Tibial artery (tissue), 4 donors: ENCODE measurements at regions not wholly inside any gene's neighbourhood (a gene's known extent, or its start where the extent isn't known, plus 50 kb on each side); places are given as distances from the start of the nearest gene placed in this dataset.

Experiments used
- DNase-seq, 2 donors: peaks; one replicate each; pipeline ENCODE4 v3.0.0-alpha.2; 2019
- H3K27ac ChIP-seq, 2 donors: fragments of 200-600 bp; sonication (generic) in 1 of 2; 1 replicate in 1 of 2; 2 replicates in 1 of 2; pipeline ENCODE4 v1.5.1; 2018 to 2019; ENCODE audit warnings: mild to moderate bottlenecking in 1 of 2
- H3K27me3 ChIP-seq, 2 donors: fragments of 200-600 bp; sonication (generic) in 1 of 2; one replicate each; pipeline versions ENCODE4 v1.5.1 to v1.6.0; 2016 to 2019
- H3K36me3 ChIP-seq, 3 donors: fragments of 200-600 bp; sonication (generic) in 2 of 3; one replicate each; pipeline ENCODE4 v1.5.1; 2016 to 2019; ENCODE audit warnings: mild to moderate bottlenecking in 2 of 3
- H3K4me1 ChIP-seq, 4 donors: fragments of 200-600 bp; sonication (generic) in 2 of 4; 1 replicate in 3 of 4; 2 replicates in 1 of 4; pipeline ENCODE4 v1.5.1; 2016 to 2019
- H3K4me3 ChIP-seq, 2 donors: fragments of 200-600 bp; sonication (generic) in 1 of 2; 1 replicate in 1 of 2; 2 replicates in 1 of 2; pipeline ENCODE4 v1.5.1; 2018 to 2019; ENCODE audit warnings: mild to moderate bottlenecking in 2 of 2
- H3K9me3 ChIP-seq, 3 donors: fragments of 200-600 bp; sonication (generic) in 1 of 3; one replicate each; pipeline ENCODE4 v1.5.1; 2016 to 2019
- intact Hi-C: fragments of 100-400 bp; cut with DNase I; formaldehyde crosslinking; loops from one replicate; pipeline ENCODE4 v1.15.0; 2023; ENCODE audit warnings: low total_unique reads
- TF ChIP-seq, protein P1 (sequence below), 2 experiments: fragments of 200-600 bp in 1 of 2; fragments of 450-650 bp in 1 of 2; IDR thresholded peaks; one replicate each; pipeline ENCODE4 v1.5.1; 2017 to 2019; ENCODE audit warnings: antibody characterized with exemption in 2 of 2, mild to moderate bottlenecking in 1 of 2, moderate library complexity in 1 of 2

DNA sequence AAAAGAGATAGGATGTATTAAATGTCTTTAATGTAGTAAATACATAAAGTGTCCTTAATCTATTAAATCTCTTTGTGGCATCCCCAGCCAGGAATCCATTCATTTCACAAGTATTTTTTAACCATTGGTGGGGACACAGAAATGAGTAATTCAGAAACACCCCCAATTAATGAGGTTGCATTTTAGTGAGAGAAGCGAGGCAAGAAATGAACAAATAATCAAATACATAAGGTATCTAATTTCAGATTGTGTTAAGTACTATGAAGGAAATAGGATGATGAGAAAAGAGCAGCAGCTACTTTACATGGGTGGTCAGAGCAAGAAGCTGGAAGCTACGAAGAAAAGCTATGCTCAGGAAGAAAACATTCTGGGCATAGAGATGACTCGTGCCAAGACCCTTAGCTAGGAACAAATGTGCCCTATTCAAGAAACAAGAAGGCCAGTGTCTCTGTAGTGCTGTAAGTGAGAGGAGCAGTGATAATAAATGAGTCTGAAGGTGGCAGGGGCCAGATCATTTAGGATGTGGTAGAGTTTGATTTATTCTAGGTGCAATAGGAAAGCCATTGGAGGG is 60.5 kb upstream of the IGF1 start:
- no peak overlapping the region for H3K4me3 ChIP-seq
- H3K36me3 ChIP-seq = no peaks in the 10 kb centered on the region
- no peaks in the 10 kb centered on the region for H3K9me3 ChIP-seq
- TF ChIP-seq, protein P1, sequence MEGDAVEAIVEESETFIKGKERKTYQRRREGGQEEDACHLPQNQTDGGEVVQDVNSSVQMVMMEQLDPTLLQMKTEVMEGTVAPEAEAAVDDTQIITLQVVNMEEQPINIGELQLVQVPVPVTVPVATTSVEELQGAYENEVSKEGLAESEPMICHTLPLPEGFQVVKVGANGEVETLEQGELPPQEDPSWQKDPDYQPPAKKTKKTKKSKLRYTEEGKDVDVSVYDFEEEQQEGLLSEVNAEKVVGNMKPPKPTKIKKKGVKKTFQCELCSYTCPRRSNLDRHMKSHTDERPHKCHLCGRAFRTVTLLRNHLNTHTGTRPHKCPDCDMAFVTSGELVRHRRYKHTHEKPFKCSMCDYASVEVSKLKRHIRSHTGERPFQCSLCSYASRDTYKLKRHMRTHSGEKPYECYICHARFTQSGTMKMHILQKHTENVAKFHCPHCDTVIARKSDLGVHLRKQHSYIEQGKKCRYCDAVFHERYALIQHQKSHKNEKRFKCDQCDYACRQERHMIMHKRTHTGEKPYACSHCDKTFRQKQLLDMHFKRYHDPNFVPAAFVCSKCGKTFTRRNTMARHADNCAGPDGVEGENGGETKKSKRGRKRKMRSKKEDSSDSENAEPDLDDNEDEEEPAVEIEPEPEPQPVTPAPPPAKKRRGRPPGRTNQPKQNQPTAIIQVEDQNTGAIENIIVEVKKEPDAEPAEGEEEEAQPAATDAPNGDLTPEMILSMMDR (IDR thresholded peaks at IDR 0.05) = no peak
- intact Hi-C loops = no loop called here
- H3K27ac ChIP-seq = no peak overlapping the region
- H3K4me1 ChIP-seq = no peaks in the 10 kb centered on the region
- no peaks in the 10 kb centered on the region for H3K27me3 ChIP-seq
- no peak for DNase-seq

DNA sequence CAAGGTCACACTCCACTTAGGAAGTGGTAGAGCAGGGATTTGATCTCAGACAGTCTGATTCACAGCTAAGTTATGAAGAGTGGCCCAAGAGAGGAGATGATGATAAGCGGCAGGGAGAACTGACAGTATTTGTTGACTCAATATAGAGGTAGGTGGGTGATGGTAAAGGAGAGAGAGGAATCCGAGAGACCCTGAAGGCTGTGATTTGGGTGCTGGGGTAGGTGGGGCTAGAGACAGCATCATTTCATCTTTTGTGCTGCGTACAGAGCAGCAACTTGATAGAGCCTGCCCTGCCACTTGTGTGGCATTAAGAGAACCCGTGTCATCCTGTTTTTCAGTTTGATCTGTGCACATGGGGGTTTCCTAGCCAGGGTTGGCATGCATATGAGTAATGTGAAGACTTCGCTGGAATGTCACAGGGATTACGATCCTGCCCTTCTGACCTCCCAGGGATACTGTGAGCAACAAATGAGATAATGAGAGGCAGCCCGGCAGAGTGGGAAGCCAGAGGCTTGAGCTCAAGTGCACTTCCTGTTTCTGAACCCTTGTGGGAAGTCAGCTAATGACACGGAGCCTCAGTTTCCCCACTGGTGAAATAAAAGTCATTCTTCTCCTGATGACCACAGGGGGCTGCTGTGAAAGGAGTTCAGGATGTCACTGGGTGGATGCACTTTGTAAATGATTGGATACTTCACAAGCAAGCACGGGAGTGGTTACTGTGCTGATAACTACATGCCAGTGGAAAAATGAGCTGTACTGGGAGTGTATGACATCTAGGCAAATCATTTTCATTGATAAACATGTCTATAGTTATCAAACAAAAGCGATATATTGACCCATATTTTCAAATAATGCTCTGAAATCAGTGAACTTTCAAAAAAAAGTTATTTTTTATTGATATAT is 59.5 kb upstream of the IGF1 start:
- TF ChIP-seq, protein P1 (IDR thresholded peaks at IDR 0.05) = no peak
- DNase-seq = no peak
- H3K27me3 ChIP-seq = no peaks in the 10 kb centered on the region
- H3K9me3 ChIP-seq = no peaks in the 10 kb centered on the region
- no peak overlapping the region for H3K4me3 ChIP-seq
- intact Hi-C loops = no loop called here
- H3K27ac ChIP-seq = no peak overlapping the region
- H3K4me1 ChIP-seq = no peaks in the 10 kb centered on the region
- H3K36me3 ChIP-seq = no peaks in the 10 kb centered on the region

DNA sequence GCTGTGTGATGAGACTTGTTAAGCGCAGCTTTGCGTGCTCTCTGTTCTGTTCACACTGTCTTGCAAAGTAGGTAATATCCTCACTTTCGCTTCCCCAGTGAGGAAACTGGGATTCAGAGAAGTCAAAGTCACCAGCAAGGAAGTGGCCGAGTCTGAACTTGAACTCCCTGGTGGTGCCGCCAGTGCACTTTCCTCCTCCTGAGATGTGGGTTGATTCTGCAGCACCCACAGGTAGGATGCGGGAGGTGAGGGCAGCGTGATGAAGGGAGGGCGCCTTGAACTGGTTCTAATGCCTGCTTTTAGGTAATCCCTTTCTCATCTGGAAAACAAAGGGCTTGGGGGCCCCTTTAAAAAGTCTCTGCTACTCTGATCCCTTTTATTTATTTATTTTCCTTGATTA is 54.9 kb upstream of the IGF1 start:
- no peak overlapping the region for H3K27ac ChIP-seq
- TF ChIP-seq, protein P1 (IDR thresholded peaks at IDR 0.05) = no peak
- no peaks in the 10 kb centered on the region for H3K4me1 ChIP-seq
- H3K4me3 ChIP-seq = no peak overlapping the region
- intact Hi-C loops = no loop called here
- no peaks in the 10 kb centered on the region for H3K36me3 ChIP-seq
- no peak for DNase-seq
- H3K27me3 ChIP-seq = no peaks in the 10 kb centered on the region
- no peaks in the 10 kb centered on the region for H3K9me3 ChIP-seq

DNA sequence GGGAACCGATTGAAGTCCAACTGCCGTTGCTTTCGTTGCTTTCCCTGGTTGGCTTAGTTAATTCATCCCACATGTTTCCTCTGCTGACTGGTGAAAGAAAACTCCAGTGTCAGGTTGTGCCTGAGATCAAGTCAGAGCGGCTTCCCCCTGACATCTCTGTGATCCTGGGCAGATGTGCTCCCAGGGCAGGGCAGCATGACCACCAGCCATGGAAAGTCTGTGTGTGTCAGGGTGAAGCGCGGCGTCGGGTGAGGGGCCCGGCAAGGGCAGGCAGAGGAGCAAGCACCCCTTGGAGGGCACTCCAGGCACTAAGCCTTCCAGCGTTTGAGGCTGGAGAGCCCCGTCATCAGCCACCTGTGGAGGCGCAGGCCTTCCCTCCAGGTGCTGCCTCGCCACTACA is 54.5 kb upstream of the IGF1 start:
- no peak for DNase-seq
- no peaks in the 10 kb centered on the region for H3K27me3 ChIP-seq
- H3K4me3 ChIP-seq = no peak overlapping the region
- H3K4me1 ChIP-seq = no peaks in the 10 kb centered on the region
- H3K27ac ChIP-seq = no peak overlapping the region
- TF ChIP-seq, protein P1 (IDR thresholded peaks at IDR 0.05) = no peak
- H3K9me3 ChIP-seq = no peaks in the 10 kb centered on the region
- intact Hi-C loops = no loop called here
- no peaks in the 10 kb centered on the region for H3K36me3 ChIP-seq

DNA sequence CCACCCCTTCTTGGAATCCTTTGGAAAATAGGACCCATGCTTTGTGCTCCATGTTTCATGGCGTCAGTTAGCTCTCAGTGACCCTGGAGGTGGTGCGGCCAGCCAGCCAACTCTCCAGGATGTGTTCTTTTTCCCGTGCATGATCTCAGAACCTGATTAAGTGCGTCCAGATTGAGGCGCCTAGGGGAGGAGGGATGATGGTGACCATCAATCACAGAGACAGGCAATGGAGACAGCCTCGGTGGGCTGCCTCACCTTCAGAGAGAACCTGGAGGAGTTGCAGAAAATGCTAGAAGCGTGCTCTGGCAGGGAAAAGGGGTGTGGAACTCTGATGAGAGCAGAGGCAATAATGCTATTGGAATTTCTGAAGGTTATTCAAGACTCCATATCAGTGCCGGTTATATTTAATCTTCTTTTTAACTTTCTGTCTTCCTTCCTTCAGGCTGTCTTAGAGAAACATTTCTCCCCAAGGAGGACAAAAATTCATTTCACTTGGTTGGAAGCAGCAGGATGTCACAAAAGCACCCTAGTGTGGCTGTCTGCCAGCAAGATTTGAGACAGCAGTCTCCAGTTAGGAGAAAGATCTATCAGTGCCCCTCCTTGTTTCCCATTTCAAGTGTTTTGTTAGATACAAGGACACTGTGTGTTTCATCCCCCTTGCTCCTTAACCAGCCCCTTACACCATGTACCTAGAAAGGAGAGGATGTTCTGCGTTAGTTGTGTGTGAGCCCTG is 53.3 kb upstream of the IGF1 start:
- Histone ChIP-seq H3K9me3 (no peaks in the 10 kb centered on the region), H3K27ac (no peak overlapping the region), H3K27me3 (no peaks in the 10 kb centered on the region), H3K4me3 (no peak overlapping the region), H3K4me1 (no peaks in the 10 kb centered on the region), H3K36me3 (no peaks in the 10 kb centered on the region)
- TF ChIP-seq, protein P1 (IDR thresholded peaks at IDR 0.05) = no peak
- intact Hi-C loops = no loop called here
- no peak for DNase-seq
